ENCODE measurements at regions not wholly inside any gene's neighbourhood (a gene's known extent, or its start where the extent isn't known, plus 50 kb on each side); places are given as distances from the start of the nearest gene placed in this dataset.

GRCh38 chr13:26456650-26457049, 100.8 kb upstream of the WASF3 start:
- DNase-seq = no peak

- no peak for DNase-seq
Measured at GRCh38 chr13:26457212-26457611, 100.3 kb upstream of the WASF3 start.

GRCh38 chr13:26458196-26458749, 99.2 kb upstream of the WASF3 start:
- DNase-seq = no peak

GRCh38 chr13:26459276-26460131, 98.0 kb upstream of the WASF3 start:
- DNase-seq = no peak

GRCh38 chr13:26460648-26461047, 96.8 kb upstream of the WASF3 start:
- no peak for DNase-seq

GRCh38 chr13:26463296-26463695, 94.2 kb upstream of the WASF3 start:
- no peak for DNase-seq

GRCh38 chr13:26463848-26464247, 93.6 kb upstream of the WASF3 start:
- no peak for DNase-seq

GRCh38 chr13:26465514-26465913, 92.0 kb upstream of the WASF3 start:
- no peak for DNase-seq

GRCh38 chr13:26465954-26466353, 91.5 kb upstream of the WASF3 start:
- no peak for DNase-seq

GRCh38 chr13:26468265-26468801, 89.2 kb upstream of the WASF3 start:
- DNase-seq = no peak

- DNase-seq = no peak
Measured at GRCh38 chr13:26469602-26470001, 87.9 kb upstream of the WASF3 start.

GRCh38 chr13:26471807-26472206, 85.7 kb upstream of the WASF3 start:
- no peak for DNase-seq

GRCh38 chr13:26473571-26474230, 83.8 kb upstream of the WASF3 start:
- no peak for DNase-seq

- DNase-seq = no peak
Measured at GRCh38 chr13:26474286-26474685, 83.2 kb upstream of the WASF3 start.

GRCh38 chr13:26475176-26476110, 82.0 kb upstream of the WASF3 start:
- DNase-seq = no peak

GRCh38 chr13:26476111-26476781, 81.2 kb upstream of the WASF3 start:
- peak; percentile 14 for DNase-seq

- DNase-seq = no peak
Measured at GRCh38 chr13:26476782-26477142, 80.7 kb upstream of the WASF3 start.

GRCh38 chr13:26477681-26478080, 79.8 kb upstream of the WASF3 start:
- no peak for DNase-seq

GRCh38 chr13:26480246-26480855, 77.1 kb upstream of the WASF3 start:
- DNase-seq = no peak

GRCh38 chr13:26482451-26483197, 74.9 kb upstream of the WASF3 start:
- DNase-seq = peak; percentile 76

GRCh38 chr13:26483546-26483945, 73.9 kb upstream of the WASF3 start:
- no peak for DNase-seq
